ENCODE measurements at regions not wholly inside any gene's neighbourhood (a gene's known extent, or its start where the extent isn't known, plus 50 kb on each side); places are given as distances from the start of the nearest gene placed in this dataset.

- Histone ChIP-seq H3K4me1 (ENCODE audit: control insufficient read depth, extremely low read depth, insufficient read depth, low read length) (no peaks in the 10 kb centered on the region), H3K9ac (replicated peaks; ENCODE audit: extremely low read depth, insufficient read depth, low read length) (no peak overlapping the region), H3K27me3 (ENCODE audit: control insufficient read depth in 2 of 2, insufficient read depth in 2 of 2, low read length in 2 of 2) (no peaks in the 10 kb centered on the region), H3K79me2 (ENCODE audit: control insufficient read depth, insufficient read depth, low read length) (no peaks in the 10 kb centered on the region), H3K9me3 (replicated peaks; ENCODE audit: control insufficient read depth, insufficient read depth, low read length) (no peaks in the 10 kb centered on the region), H4K20me1 (replicated peaks; ENCODE audit: control insufficient read depth, extremely low read depth, insufficient read depth, low read length) (no peaks in the 10 kb centered on the region), H3K9me1 (replicated peaks; ENCODE audit: control insufficient read depth, extremely low read depth, insufficient read depth, low read length) (no peaks in the 10 kb centered on the region), H3K27ac (ENCODE audit: insufficient read depth, low read depth, low read length) (no peak overlapping the region), H2AFZ (ENCODE audit: low read depth, low read length) (no peak overlapping the region), H3K36me3 (ENCODE audit: control insufficient read depth in 2 of 2, extremely low read depth in 1 of 2, insufficient read depth in 2 of 2, low read length in 2 of 2) (no peaks in the 10 kb centered on the region), H3K4me3 (replicated peaks in 1 of 3; ENCODE audit: insufficient read depth in 1 of 3, low read depth in 1 of 3, low read length in 3 of 3) (no peak overlapping the region), H3K4me2 (ENCODE audit: insufficient read depth, low read length) (no peak overlapping the region)
- DNase-seq (ENCODE audit: low read depth, low spot score) (no peak), FAIRE-seq (no peak)
- intact Hi-C loops (cut with micrococcal nuclease) = no loop called here
- ChIA-PET CTCF (no interaction called here), POLR2A (no interaction called here)
- dilution Hi-C loops (cut with MboI; ENCODE audit: extremely low pct_ligation_motif_present, low sequenced_read_pairs) = no loop called here
- no TSS peak for BruUV-seq (replicated peaks)
- TF ChIP-seq CTCF (IDR thresholded peaks at IDR 0.05; ENCODE audit: extremely low read depth in 1 of 2, insufficient read depth in 1 of 2, low read depth in 1 of 2, low read length in 2 of 2) (no peak), POLR2A (IDR thresholded peaks at IDR 0.05; ENCODE audit: low read depth, low read length) (no peak), GATA2 (IDR thresholded peaks at IDR 0.05; ENCODE audit: insufficient read depth, insufficient read length, low read depth, low read length) (no peak), FOS (IDR thresholded peaks at IDR 0.05; ENCODE audit: borderline replicate concordance, insufficient read depth, low read length) (no peak), POLR2AphosphoS5 (IDR thresholded peaks at IDR 0.05; ENCODE audit: insufficient read depth, low read depth, low read length) (no peak), MYC (IDR thresholded peaks at IDR 0.05; ENCODE audit: low read depth, low read length) (no peak)
These were observed 204.4 kb upstream of the PMEPA1 start for GRCh38 chr20:57914205-57914604.
